ENCODE measurements at regions not wholly inside any gene's neighbourhood (a gene's known extent, or its start where the extent isn't known, plus 50 kb on each side); places are given as distances from the start of the nearest gene placed in this dataset.

DNA sequence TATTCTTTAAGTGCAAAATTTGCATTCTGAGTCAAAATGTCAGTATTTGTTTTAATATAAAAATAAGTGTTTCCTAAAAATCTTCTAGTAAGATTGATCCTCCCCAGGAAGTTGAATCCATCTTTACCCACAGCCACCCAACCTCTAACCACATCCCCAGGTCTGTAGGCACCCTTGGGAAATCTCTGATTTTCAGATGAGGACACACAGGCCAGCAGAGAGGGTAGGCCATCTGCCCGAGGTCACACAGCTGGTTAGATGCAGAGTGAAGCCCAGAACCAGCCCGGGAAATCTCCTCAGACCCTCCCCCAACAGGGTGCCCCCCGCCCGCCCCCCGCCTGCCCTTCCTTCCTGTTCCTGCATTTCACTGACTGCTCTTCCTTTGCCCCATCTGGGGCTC is 277.5 kb downstream of the FBXW7 start:
- ATAC-seq (no peak), DNase-seq (ENCODE audit: low read depth, low spot score) (no peak)
- TF ChIP-seq, protein P1, sequence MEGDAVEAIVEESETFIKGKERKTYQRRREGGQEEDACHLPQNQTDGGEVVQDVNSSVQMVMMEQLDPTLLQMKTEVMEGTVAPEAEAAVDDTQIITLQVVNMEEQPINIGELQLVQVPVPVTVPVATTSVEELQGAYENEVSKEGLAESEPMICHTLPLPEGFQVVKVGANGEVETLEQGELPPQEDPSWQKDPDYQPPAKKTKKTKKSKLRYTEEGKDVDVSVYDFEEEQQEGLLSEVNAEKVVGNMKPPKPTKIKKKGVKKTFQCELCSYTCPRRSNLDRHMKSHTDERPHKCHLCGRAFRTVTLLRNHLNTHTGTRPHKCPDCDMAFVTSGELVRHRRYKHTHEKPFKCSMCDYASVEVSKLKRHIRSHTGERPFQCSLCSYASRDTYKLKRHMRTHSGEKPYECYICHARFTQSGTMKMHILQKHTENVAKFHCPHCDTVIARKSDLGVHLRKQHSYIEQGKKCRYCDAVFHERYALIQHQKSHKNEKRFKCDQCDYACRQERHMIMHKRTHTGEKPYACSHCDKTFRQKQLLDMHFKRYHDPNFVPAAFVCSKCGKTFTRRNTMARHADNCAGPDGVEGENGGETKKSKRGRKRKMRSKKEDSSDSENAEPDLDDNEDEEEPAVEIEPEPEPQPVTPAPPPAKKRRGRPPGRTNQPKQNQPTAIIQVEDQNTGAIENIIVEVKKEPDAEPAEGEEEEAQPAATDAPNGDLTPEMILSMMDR (IDR thresholded peaks at IDR 0.05 in 2 of 3, conservative IDR thresholded peaks at IDR 0.05 in 1 of 3; ENCODE audit: borderline replicate concordance in 1 of 3, insufficient read depth in 1 of 3, low read depth in 2 of 3, low read length in 2 of 3) = no peak
- TF ChIP-seq ZFX (IDR thresholded peaks at IDR 0.05) (no peak), ELF1 (IDR thresholded peaks at IDR 0.05; ENCODE audit: borderline replicate concordance, low read depth) (no peak), ZNF274 (IDR thresholded peaks at IDR 0.05; ENCODE audit: low read depth, low read length) (no peak), POLR2AphosphoS5 (IDR thresholded peaks at IDR 0.05; ENCODE audit: low read depth, low read length) (no peak), SRF (IDR thresholded peaks at IDR 0.05; ENCODE audit: low read depth) (no peak), TCF7L2 (IDR thresholded peaks at IDR 0.05; ENCODE audit: borderline replicate concordance, extremely low read depth, insufficient read depth, insufficient read length) (no peak), EZH2phosphoT487 (IDR thresholded peaks at IDR 0.05; ENCODE audit: borderline replicate concordance) (no peak), EZH2 (IDR thresholded peaks at IDR 0.05) (no peak)
- TF ChIP-seq, protein P2, sequence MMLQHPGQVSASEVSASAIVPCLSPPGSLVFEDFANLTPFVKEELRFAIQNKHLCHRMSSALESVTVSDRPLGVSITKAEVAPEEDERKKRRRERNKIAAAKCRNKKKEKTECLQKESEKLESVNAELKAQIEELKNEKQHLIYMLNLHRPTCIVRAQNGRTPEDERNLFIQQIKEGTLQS (IDR thresholded peaks at IDR 0.05) = no peak
- TF ChIP-seq, protein P3, sequence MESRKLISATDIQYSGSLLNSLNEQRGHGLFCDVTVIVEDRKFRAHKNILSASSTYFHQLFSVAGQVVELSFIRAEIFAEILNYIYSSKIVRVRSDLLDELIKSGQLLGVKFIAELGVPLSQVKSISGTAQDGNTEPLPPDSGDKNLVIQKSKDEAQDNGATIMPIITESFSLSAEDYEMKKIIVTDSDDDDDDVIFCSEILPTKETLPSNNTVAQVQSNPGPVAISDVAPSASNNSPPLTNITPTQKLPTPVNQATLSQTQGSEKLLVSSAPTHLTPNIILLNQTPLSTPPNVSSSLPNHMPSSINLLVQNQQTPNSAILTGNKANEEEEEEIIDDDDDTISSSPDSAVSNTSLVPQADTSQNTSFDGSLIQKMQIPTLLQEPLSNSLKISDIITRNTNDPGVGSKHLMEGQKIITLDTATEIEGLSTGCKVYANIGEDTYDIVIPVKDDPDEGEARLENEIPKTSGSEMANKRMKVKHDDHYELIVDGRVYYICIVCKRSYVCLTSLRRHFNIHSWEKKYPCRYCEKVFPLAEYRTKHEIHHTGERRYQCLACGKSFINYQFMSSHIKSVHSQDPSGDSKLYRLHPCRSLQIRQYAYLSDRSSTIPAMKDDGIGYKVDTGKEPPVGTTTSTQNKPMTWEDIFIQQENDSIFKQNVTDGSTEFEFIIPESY (IDR thresholded peaks at IDR 0.05; ENCODE audit: extremely low read depth, insufficient replicate concordance, low read length) = no peak
- TF ChIP-seq, protein P4, sequence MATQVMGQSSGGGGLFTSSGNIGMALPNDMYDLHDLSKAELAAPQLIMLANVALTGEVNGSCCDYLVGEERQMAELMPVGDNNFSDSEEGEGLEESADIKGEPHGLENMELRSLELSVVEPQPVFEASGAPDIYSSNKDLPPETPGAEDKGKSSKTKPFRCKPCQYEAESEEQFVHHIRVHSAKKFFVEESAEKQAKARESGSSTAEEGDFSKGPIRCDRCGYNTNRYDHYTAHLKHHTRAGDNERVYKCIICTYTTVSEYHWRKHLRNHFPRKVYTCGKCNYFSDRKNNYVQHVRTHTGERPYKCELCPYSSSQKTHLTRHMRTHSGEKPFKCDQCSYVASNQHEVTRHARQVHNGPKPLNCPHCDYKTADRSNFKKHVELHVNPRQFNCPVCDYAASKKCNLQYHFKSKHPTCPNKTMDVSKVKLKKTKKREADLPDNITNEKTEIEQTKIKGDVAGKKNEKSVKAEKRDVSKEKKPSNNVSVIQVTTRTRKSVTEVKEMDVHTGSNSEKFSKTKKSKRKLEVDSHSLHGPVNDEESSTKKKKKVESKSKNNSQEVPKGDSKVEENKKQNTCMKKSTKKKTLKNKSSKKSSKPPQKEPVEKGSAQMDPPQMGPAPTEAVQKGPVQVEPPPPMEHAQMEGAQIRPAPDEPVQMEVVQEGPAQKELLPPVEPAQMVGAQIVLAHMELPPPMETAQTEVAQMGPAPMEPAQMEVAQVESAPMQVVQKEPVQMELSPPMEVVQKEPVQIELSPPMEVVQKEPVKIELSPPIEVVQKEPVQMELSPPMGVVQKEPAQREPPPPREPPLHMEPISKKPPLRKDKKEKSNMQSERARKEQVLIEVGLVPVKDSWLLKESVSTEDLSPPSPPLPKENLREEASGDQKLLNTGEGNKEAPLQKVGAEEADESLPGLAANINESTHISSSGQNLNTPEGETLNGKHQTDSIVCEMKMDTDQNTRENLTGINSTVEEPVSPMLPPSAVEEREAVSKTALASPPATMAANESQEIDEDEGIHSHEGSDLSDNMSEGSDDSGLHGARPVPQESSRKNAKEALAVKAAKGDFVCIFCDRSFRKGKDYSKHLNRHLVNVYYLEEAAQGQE (IDR thresholded peaks at IDR 0.05; ENCODE audit: low read depth) = no peak
- H3K27ac ChIP-seq (ENCODE audit: low read depth, low read length) = peak overlapping the region; percentile 65; the same call in 1 of the 2 replicates
- BruUV-seq (replicated peaks) = no TSS peak
- no peak overlapping the region for H3K4me3 ChIP-seq (replicated peaks in 1 of 2; ENCODE audit: low read depth in 1 of 2, low read length in 2 of 2)
- H3K4me1 ChIP-seq (ENCODE audit: control insufficient read depth in 1 of 2, insufficient read depth in 2 of 2, low read length in 2 of 2) = peaks cover 33 to 59% of the 10 kb centered on the region in 2 experiments
- H3K9ac ChIP-seq (ENCODE audit: low read length) = no peak overlapping the region; the same call in 1 of the 2 replicates
- ChIA-PET RAD21 (ENCODE audit: low non-redundant PET in 1 of 2, low total read pairs in 2 of 2, uncharacterized antibody in 2 of 2, unreplicated experiment in 2 of 2) (no interaction called here), POLR2A (no interaction called here), CTCF (no interaction called here)
- H3K9me3 ChIP-seq (ENCODE audit: control insufficient read depth in 1 of 2, insufficient read depth in 1 of 2, low read depth in 1 of 2, low read length in 2 of 2) = no peaks in the 10 kb centered on the region; a peak in 1 of 4 replicates
- no peaks in the 10 kb centered on the region for H3K79me2 ChIP-seq (ENCODE audit: insufficient read depth, low read length)
- H2AFZ ChIP-seq (ENCODE audit: low read depth, low read length, poor library complexity, severe bottlenecking) = no peak overlapping the region
- peak overlapping the region; percentile 56 for H3K4me2 ChIP-seq (ENCODE audit: low read length)
- intact Hi-C loops (cut with micrococcal nuclease) = no loop called here
- H3K36me3 ChIP-seq (ENCODE audit: control insufficient read depth in 1 of 2, insufficient read depth in 2 of 2, low read length in 2 of 2) = no peaks in the 10 kb centered on the region
- H4K20me1 ChIP-seq (ENCODE audit: insufficient read depth) = no peaks in the 10 kb centered on the region
- H3K9me2 ChIP-seq (ENCODE audit: insufficient read depth) = no peaks in the 10 kb centered on the region
- H3K27me3 ChIP-seq (ENCODE audit: insufficient read depth, low read length) = no peaks in the 10 kb centered on the region
